DMS 273 (cell line): ENCODE measurements at regions not wholly inside any gene's neighbourhood (a gene's known extent, or its start where the extent isn't known, plus 50 kb on each side); places are given as distances from the start of the nearest gene placed in this dataset.
"Not testable (repeated sequence)": the region's sequence is repeated elsewhere in the genome, so short reads cannot be mapped to it uniquely, and the experiment has no call there.

ENCODE experiments used
- DNase-seq: peaks from one replicate; lab custom pipeline; 2025; ENCODE audit not compliant: unreplicated experiment; lab: John Stamatoyannopoulos, UW

- DNase-seq, result no peak
These were observed 1363.1 kb upstream of the PRR20A start for GRCh38 chr13:55777612-55778011.

- DNase-seq, result no peak
These were observed 1356.9 kb upstream of the PRR20A start for GRCh38 chr13:55783841-55784240.

GRCh38 chr13:55788548-55788947, 1352.2 kb upstream of the PRR20A start:
- DNase-seq, result no peak

GRCh38 chr13:55792544-55793193, 1348.0 kb upstream of the PRR20A start:
- no peak for DNase-seq

GRCh38 chr13:55815458-55816033, 1325.2 kb upstream of the PRR20A start:
- no peak for DNase-seq

- DNase-seq, result no peak
These were observed 1323.6 kb upstream of the PRR20A start for GRCh38 chr13:55816976-55817601.

GRCh38 chr13:55820817-55821216, 1319.9 kb upstream of the PRR20A start:
- DNase-seq, result no peak

GRCh38 chr13:55869648-55870047, 1271.1 kb upstream of the PRR20A start:
- DNase-seq, result no peak

- no peak for DNase-seq
These were observed 1253.2 kb upstream of the PRR20A start for GRCh38 chr13:55887561-55887960.

GRCh38 chr13:55893540-55893939, 1247.2 kb upstream of the PRR20A start:
- no peak for DNase-seq

- no peak for DNase-seq
These were observed 1203.5 kb upstream of the PRR20A start for GRCh38 chr13:55937180-55937579.

- DNase-seq, result no peak
These were observed 1192.5 kb upstream of the PRR20A start for GRCh38 chr13:55948175-55948574.

- DNase-seq, result no peak
These were observed 1176.8 kb upstream of the PRR20A start for GRCh38 chr13:55963934-55964333.

GRCh38 chr13:55967055-55967454, 1173.7 kb upstream of the PRR20A start:
- DNase-seq, result no peak

GRCh38 chr13:55977436-55977835, 1163.3 kb upstream of the PRR20A start:
- DNase-seq, result no peak

- DNase-seq, result peak; percentile 13
These were observed 1159.3 kb upstream of the PRR20A start for GRCh38 chr13:55981381-55981780.

- not testable (repeated sequence) for DNase-seq
These were observed 1156.7 kb upstream of the PRR20A start for GRCh38 chr13:55984026-55984425.

- DNase-seq, result no peak
These were observed 1150.1 kb upstream of the PRR20A start for GRCh38 chr13:55990631-55991030.

- DNase-seq, result no peak
These were observed 1149.1 kb upstream of the PRR20A start for GRCh38 chr13:55991666-55992065.

- DNase-seq, result no peak
These were observed 1148.6 kb upstream of the PRR20A start for GRCh38 chr13:55992145-55992544.

GRCh38 chr13:55999709-56000108, 1141.0 kb upstream of the PRR20A start:
- peak; percentile 26 for DNase-seq

GRCh38 chr13:56009418-56009817, 1131.3 kb upstream of the PRR20A start:
- no peak for DNase-seq

- DNase-seq, result no peak
These were observed 1128.1 kb upstream of the PRR20A start for GRCh38 chr13:56012644-56013043.
